Peyer's patch (tissue), 4 donors: ENCODE measurements at regions not wholly inside any gene's neighbourhood (a gene's known extent, or its start where the extent isn't known, plus 50 kb on each side); places are given as distances from the start of the nearest gene placed in this dataset.

ENCODE experiments used
- DNase-seq, 3 donors: peaks; one replicate each; pipeline ENCODE4 v3.0.0-alpha.2; 2017 to 2019
- H3K27ac ChIP-seq, 4 donors: fragments of 200-600 bp; sonication (generic); one replicate each; pipeline ENCODE4 v1.5.1; 2016 to 2019
- H3K27me3 ChIP-seq, 2 donors: fragments of 200-600 bp; sonication (generic); one replicate each; pipeline ENCODE4 v1.5.1; 2019
- H3K36me3 ChIP-seq, 3 donors: fragments of 200-600 bp; sonication (generic); one replicate each; pipeline ENCODE4 v1.5.1; 2016 to 2019
- H3K4me1 ChIP-seq, 4 donors: fragments of 200-600 bp; sonication (generic); one replicate each; pipeline ENCODE4 v1.5.1; 2016 to 2019
- H3K4me3 ChIP-seq, 4 donors: fragments of 200-600 bp; sonication (generic); 1 replicate in 3 of 4; 2 replicates in 1 of 4; pipeline ENCODE4 v1.5.1; 2016 to 2019; ENCODE audit warnings: mild to moderate bottlenecking in 1 of 4
- H3K9me3 ChIP-seq, 4 donors: fragments of 200-600 bp; sonication (generic); one replicate each; pipeline ENCODE4 v1.5.1; 2016 to 2019; ENCODE audit warnings: mild to moderate bottlenecking in 1 of 4
- CTCF ChIP-seq, 6 experiments: fragments of 450-650 bp in 4 of 6; fragments of 200-600 bp in 2 of 6; sonication (generic) in 1 of 6; IDR thresholded peaks; one replicate each; pipeline ENCODE4 v1.5.1; 2017 to 2019; ENCODE audit warnings: antibody characterized with exemption in 6 of 6, mild to moderate bottlenecking in 3 of 6, moderate library complexity in 1 of 6
- POLR2A ChIP-seq, 2 donors: fragments of 450-650 bp; IDR thresholded peaks; one replicate each; pipeline ENCODE4 v1.5.1; 2017; ENCODE audit warnings: antibody characterized with exemption in 2 of 2, mild to moderate bottlenecking in 2 of 2, moderate library complexity in 2 of 2

- no peaks in the 10 kb centered on the region for H3K36me3 ChIP-seq
- no peaks in the 10 kb centered on the region for H3K9me3 ChIP-seq
- H3K27me3 ChIP-seq = no peaks in the 10 kb centered on the region
- TF ChIP-seq POLR2A (IDR thresholded peaks at IDR 0.05) (no peak), CTCF (IDR thresholded peaks at IDR 0.05) (no peak)
- no peak for DNase-seq
- H3K4me3 ChIP-seq = no peak overlapping the region
- no peak overlapping the region for H3K27ac ChIP-seq
- H3K4me1 ChIP-seq = no peaks in the 10 kb centered on the region
Observed at GRCh38 chr15:31574766-31575165, 248.1 kb downstream of the KLF13 start.

DNA sequence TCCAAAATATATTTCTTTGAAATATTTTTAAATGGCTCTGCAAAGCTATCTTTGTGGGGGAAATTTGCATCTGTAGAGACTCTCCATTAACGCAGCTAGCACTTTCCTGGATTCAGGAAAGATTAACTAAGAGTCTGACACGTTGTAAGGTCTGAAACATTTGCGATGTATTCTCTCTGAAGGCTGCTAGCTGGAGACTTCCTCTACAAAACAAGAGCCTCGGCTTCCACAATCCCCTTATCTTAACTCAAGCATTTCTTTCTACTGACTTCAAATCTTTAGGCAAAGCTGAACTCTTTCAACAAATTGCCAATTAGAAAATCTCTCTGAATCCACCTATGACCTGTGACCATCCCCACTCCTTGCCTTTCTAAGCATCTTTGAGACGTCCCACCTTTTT lies 250.5 kb downstream of the KLF13 start:
- no peak for TF ChIP-seq CTCF (IDR thresholded peaks at IDR 0.05)
- no peak for TF ChIP-seq POLR2A (IDR thresholded peaks at IDR 0.05)
- Histone ChIP-seq H3K4me3 (no peak overlapping the region), H3K36me3 (no peaks in the 10 kb centered on the region), H3K9me3 (peaks cover 0 to 8% (median 0%) of the 10 kb centered on the region in 4 donors), H3K27me3 (no peaks in the 10 kb centered on the region), H3K4me1 (no peaks in the 10 kb centered on the region), H3K27ac (no peak overlapping the region)
- no peak for DNase-seq

DNA sequence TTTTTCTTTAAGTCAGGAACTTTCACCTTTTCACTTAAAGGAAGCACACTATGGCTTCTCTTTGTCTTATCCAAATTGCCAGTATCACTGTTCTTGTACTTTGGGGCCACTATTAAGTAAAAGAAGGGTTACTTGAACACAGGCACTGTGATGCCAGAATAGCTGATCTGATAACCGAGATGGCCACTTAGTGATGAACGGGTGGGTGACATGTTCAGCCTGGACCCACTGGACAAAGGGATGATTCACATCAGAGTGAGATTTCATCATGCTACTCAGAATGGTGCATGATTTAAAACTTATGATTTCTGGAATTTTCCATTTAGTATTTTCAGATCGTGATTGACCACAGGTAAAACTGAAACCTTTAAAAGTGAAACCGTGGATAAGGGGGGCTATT lies 252.6 kb downstream of the KLF13 start:
- no peaks in the 10 kb centered on the region for H3K27me3 ChIP-seq
- peaks cover 0 to 8% (median 0%) of the 10 kb centered on the region in 4 donors for H3K9me3 ChIP-seq
- H3K36me3 ChIP-seq = no peaks in the 10 kb centered on the region
- TF ChIP-seq CTCF (IDR thresholded peaks at IDR 0.05) (no peak), POLR2A (IDR thresholded peaks at IDR 0.05) (no peak)
- no peak for DNase-seq
- H3K4me3 ChIP-seq = no peak overlapping the region
- H3K4me1 ChIP-seq = no peaks in the 10 kb centered on the region
- no peak overlapping the region for H3K27ac ChIP-seq

- Histone ChIP-seq H3K27me3 (no peaks in the 10 kb centered on the region), H3K4me3 (no peak overlapping the region), H3K4me1 (no peaks in the 10 kb centered on the region), H3K27ac (no peak overlapping the region), H3K36me3 (no peaks in the 10 kb centered on the region), H3K9me3 (peaks cover 0 to 8% (median 0%) of the 10 kb centered on the region in 4 donors)
- no peak for DNase-seq
- TF ChIP-seq POLR2A (IDR thresholded peaks at IDR 0.05) (no peak), CTCF (IDR thresholded peaks at IDR 0.05) (no peak)
Observed at GRCh38 chr15:31579976-31580375, 253.3 kb downstream of the KLF13 start.

GRCh38 chr15:31584195-31584594 lies 257.6 kb downstream of the KLF13 start:
- no peak overlapping the region for H3K4me3 ChIP-seq
- no peaks in the 10 kb centered on the region for H3K4me1 ChIP-seq
- TF ChIP-seq CTCF (IDR thresholded peaks at IDR 0.05) = no peak
- H3K36me3 ChIP-seq = no peaks in the 10 kb centered on the region
- no peaks in the 10 kb centered on the region for H3K27me3 ChIP-seq
- no peak overlapping the region for H3K27ac ChIP-seq
- peaks cover 0 to 8% (median 0%) of the 10 kb centered on the region in 4 donors for H3K9me3 ChIP-seq
- DNase-seq = no peak

DNA sequence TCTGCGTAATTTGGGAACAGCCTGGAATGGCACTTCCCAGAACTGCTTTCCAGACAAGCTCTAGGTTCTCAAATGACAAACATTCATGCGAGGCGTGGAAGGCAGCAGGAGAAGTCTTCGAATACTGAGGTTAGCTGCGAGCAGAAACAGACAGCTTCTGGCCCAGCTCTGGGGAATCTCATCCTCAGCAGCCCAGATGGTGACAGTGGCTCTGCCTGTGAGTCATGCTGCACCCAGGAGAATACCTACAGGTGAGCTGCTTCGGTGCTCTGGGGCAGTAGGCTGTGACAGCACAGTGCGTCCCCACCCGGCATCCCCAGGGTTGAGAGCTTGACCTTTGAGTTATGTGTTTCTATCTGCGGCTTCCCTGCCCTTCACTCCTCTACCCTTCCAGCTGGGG lies 258.6 kb downstream of the KLF13 start:
- TF ChIP-seq CTCF (IDR thresholded peaks at IDR 0.05) (no peak), POLR2A (IDR thresholded peaks at IDR 0.05) (no peak)
- Histone ChIP-seq H3K27ac (no peak overlapping the region), H3K27me3 (no peaks in the 10 kb centered on the region), H3K9me3 (peaks cover 0 to 8% (median 0%) of the 10 kb centered on the region in 4 donors), H3K36me3 (no peaks in the 10 kb centered on the region), H3K4me3 (no peak overlapping the region), H3K4me1 (no peaks in the 10 kb centered on the region)
- no peak for DNase-seq
